ENCODE measurements at regions not wholly inside any gene's neighbourhood (a gene's known extent, or its start where the extent isn't known, plus 50 kb on each side); places are given as distances from the start of the nearest gene placed in this dataset.
A peak's percentile ranks its signal among the peaks of the same experiment; 100 is the strongest.

- no peak overlapping the region for H3K4me3 ChIP-seq
- H3K27ac ChIP-seq: no peak overlapping the region
- H3K36me3 ChIP-seq: no peaks in the 10 kb centered on the region
- DNase-seq (no peak), ATAC-seq (ENCODE audit: low FRiP score in 2 of 2) (no peak)
- no peaks in the 10 kb centered on the region for H3K9me3 ChIP-seq
- H3K4me1 ChIP-seq: no peaks in the 10 kb centered on the region
- TF ChIP-seq POLR2AphosphoS5 (IDR thresholded peaks at IDR 0.05) (no peak), EP300 (IDR thresholded peaks at IDR 0.05) (no peak), CTCF (IDR thresholded peaks at IDR 0.05) (no peak), POLR2A (IDR thresholded peaks at IDR 0.05) (no peak)
- WGBS, 2 donors: 54 to 57% methylated on average over 7 of the region's 7 CpGs
- H3K27me3 ChIP-seq: no peaks in the 10 kb centered on the region
Measured at GRCh38 chr1:214952648-214953047, 129.9 kb upstream of the KCNK2 start.

GRCh38 chr1:214953901-214954616, 128.5 kb upstream of the KCNK2 start:
- no peak for ATAC-seq (ENCODE audit: low FRiP score in 2 of 2)
- Histone ChIP-seq H3K27me3 (no peaks in the 10 kb centered on the region), H3K36me3 (no peaks in the 10 kb centered on the region), H3K4me1 (no peaks in the 10 kb centered on the region), H3K27ac (no peak overlapping the region), H3K4me3 (no peak overlapping the region), H3K9me3 (no peaks in the 10 kb centered on the region)
- DNase-seq: no peak
- no peak for TF ChIP-seq CTCF (IDR thresholded peaks at IDR 0.05)
- TF ChIP-seq POLR2A (IDR thresholded peaks at IDR 0.05): no peak
- no peak for TF ChIP-seq EP300 (IDR thresholded peaks at IDR 0.05)
- no peak for TF ChIP-seq POLR2AphosphoS5 (IDR thresholded peaks at IDR 0.05)
- 95% methylated on average over 1 of the region's 1 CpG for WGBS, 2 donors

- DNase-seq: no peak
- Histone ChIP-seq H3K36me3 (no peaks in the 10 kb centered on the region), H3K4me3 (no peak overlapping the region), H3K27ac (no peak overlapping the region), H3K9me3 (no peaks in the 10 kb centered on the region), H3K27me3 (no peaks in the 10 kb centered on the region), H3K4me1 (no peaks in the 10 kb centered on the region)
- TF ChIP-seq POLR2A (IDR thresholded peaks at IDR 0.05) (no peak), POLR2AphosphoS5 (IDR thresholded peaks at IDR 0.05) (no peak), EP300 (IDR thresholded peaks at IDR 0.05) (no peak), CTCF (IDR thresholded peaks at IDR 0.05) (no peak)
- no peak for ATAC-seq (ENCODE audit: low FRiP score in 2 of 2)
Measured at GRCh38 chr1:214954617-214954949, 128.0 kb upstream of the KCNK2 start.

GRCh38 chr1:214957330-214958137, 125.0 kb upstream of the KCNK2 start:
- H3K4me3 ChIP-seq: no peak overlapping the region
- WGBS, 2 donors: 67 to 73% methylated on average over 8 of the region's 8 CpGs
- no peak for TF ChIP-seq EP300 (IDR thresholded peaks at IDR 0.05)
- no peak for TF ChIP-seq POLR2A (IDR thresholded peaks at IDR 0.05)
- no peak for TF ChIP-seq CTCF (IDR thresholded peaks at IDR 0.05)
- no peak for TF ChIP-seq POLR2AphosphoS5 (IDR thresholded peaks at IDR 0.05)
- ATAC-seq (ENCODE audit: low FRiP score in 2 of 2) (peak in 1 of 2 donors; percentile 87), DNase-seq (no peak)
- no peaks in the 10 kb centered on the region for H3K4me1 ChIP-seq
- H3K27ac ChIP-seq: no peak overlapping the region
- H3K36me3 ChIP-seq: no peaks in the 10 kb centered on the region
- H3K9me3 ChIP-seq: no peaks in the 10 kb centered on the region
- no peaks in the 10 kb centered on the region for H3K27me3 ChIP-seq
